ENCODE measurements at regions not wholly inside any gene's neighbourhood (a gene's known extent, or its start where the extent isn't known, plus 50 kb on each side); places are given as distances from the start of the nearest gene placed in this dataset.
"Not testable (repeated sequence)": the region's sequence is repeated elsewhere in the genome, so short reads cannot be mapped to it uniquely, and the experiment has no call there.

DNA sequence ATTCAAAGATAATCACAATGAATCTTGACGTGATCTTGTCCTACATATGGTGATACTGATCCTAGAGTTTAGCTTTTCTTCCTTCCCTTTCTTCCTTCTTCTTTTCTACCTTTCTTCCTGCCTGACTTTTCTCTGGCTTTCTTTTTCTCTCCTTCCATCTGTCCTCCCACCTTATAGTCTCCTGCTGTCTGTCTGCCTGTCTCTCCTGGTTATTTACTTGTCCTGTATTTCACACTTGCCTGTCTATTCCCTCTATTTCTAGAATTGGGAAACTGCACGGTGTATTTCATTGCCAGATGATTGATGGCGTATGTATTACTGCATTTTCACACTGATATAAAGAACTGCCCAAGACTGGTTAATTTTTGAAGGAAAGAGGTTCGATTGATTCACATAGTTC is 718.1 kb upstream of the CDH6 start:
- Histone ChIP-seq H3K27me3 (replicated peaks; ENCODE audit: control insufficient read depth, insufficient read depth, low read length) (no peaks in the 10 kb centered on the region), H3K36me3 (ENCODE audit: control insufficient read depth, insufficient read depth, low read length) (no peaks in the 10 kb centered on the region)
- no peak for TF ChIP-seq CTCF (IDR thresholded peaks at IDR 0.05; ENCODE audit: insufficient read depth, low read length, poor library complexity, severe bottlenecking)

GRCh38 chr5:30469691-30470090 is 723.8 kb upstream of the CDH6 start:
- DNase-seq (ENCODE audit: extremely low read depth, insufficient read length): no peak
- H3K36me3 ChIP-seq (ENCODE audit: control insufficient read depth, insufficient read depth, low read length): no peaks in the 10 kb centered on the region
- TF ChIP-seq CTCF (IDR thresholded peaks at IDR 0.05; ENCODE audit: insufficient read depth, low read length, poor library complexity, severe bottlenecking): no peak
- no peaks in the 10 kb centered on the region for H3K27me3 ChIP-seq (replicated peaks; ENCODE audit: control insufficient read depth, insufficient read depth, low read length)
- no peak overlapping the region for H3K4me3 ChIP-seq (replicated peaks; ENCODE audit: low read depth, low read length)

More for the DNA sequence above, 718.1 kb upstream of the CDH6 start:
- DNase-seq (ENCODE audit: extremely low read depth, insufficient read length): no peak
- no peak overlapping the region for H3K4me3 ChIP-seq (replicated peaks; ENCODE audit: low read depth, low read length)

- TF ChIP-seq CTCF (IDR thresholded peaks at IDR 0.05; ENCODE audit: insufficient read depth, low read length, poor library complexity, severe bottlenecking): no peak
- Histone ChIP-seq H3K4me3 (replicated peaks; ENCODE audit: low read depth, low read length) (no peak overlapping the region), H3K27me3 (replicated peaks; ENCODE audit: control insufficient read depth, insufficient read depth, low read length) (no peaks in the 10 kb centered on the region), H3K36me3 (ENCODE audit: control insufficient read depth, insufficient read depth, low read length) (no peaks in the 10 kb centered on the region)
- no peak for DNase-seq (ENCODE audit: extremely low read depth, insufficient read length)
Observed at GRCh38 chr5:30458681-30459080, 734.8 kb upstream of the CDH6 start.

DNA sequence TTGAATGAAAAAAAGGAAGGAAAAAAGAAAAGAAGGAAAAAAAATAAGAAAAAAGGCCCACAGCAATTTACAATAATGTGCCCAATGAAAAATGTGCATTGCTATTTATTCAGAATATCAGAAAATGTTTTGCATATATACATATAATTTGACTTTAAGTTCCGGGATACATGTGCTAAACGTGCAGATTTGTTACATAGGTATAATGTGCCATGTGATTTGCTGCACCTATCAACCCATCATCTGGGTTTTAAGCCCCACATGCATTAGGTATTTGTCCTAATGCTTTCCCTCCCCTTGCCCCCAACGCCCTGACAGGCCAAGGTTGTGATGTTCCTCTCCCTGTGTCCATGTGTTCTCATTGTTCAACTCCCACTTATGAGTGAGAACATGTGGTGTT is 738.0 kb upstream of the CDH6 start:
- H3K4me3 ChIP-seq (replicated peaks; ENCODE audit: low read depth, low read length); DNase-seq (ENCODE audit: extremely low read depth, insufficient read length); H3K36me3 ChIP-seq (ENCODE audit: control insufficient read depth, insufficient read depth, low read length); H3K27me3 ChIP-seq (replicated peaks; ENCODE audit: control insufficient read depth, insufficient read depth, low read length): not testable (repeated sequence)

DNA sequence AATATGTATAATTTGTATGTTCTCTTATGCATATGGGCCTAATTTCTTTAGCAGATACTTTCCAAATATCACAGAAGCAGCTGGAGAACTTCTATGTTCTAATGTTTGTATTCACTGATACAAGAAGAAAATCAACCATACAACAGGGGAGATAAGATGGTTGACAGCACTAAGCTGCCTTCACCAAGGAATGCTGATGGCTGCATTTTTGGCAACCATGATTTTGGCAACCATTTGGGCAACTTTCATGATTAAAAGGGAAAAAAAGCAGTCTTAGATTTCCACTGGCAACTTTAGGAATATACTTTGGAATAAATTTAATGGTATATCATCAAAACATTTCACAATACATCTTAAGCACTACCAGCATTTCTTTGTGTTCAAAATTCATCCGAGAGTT is 740.3 kb upstream of the CDH6 start:
- DNase-seq (ENCODE audit: extremely low read depth, insufficient read length): no peak
- Histone ChIP-seq H3K4me3 (replicated peaks; ENCODE audit: low read depth, low read length) (no peak overlapping the region), H3K36me3 (ENCODE audit: control insufficient read depth, insufficient read depth, low read length) (no peaks in the 10 kb centered on the region), H3K27me3 (replicated peaks; ENCODE audit: control insufficient read depth, insufficient read depth, low read length) (no peaks in the 10 kb centered on the region)
- no peak for TF ChIP-seq CTCF (IDR thresholded peaks at IDR 0.05; ENCODE audit: insufficient read depth, low read length, poor library complexity, severe bottlenecking)

GRCh38 chr5:30450153-30450552 is 743.3 kb upstream of the CDH6 start:
- TF ChIP-seq CTCF (IDR thresholded peaks at IDR 0.05; ENCODE audit: insufficient read depth, low read length, poor library complexity, severe bottlenecking): no peak
- no peak for DNase-seq (ENCODE audit: extremely low read depth, insufficient read length)
- H3K36me3 ChIP-seq (ENCODE audit: control insufficient read depth, insufficient read depth, low read length): no peaks in the 10 kb centered on the region

More at GRCh38 chr5:30450153-30450552, 743.3 kb upstream of the CDH6 start:
- Histone ChIP-seq H3K27me3 (replicated peaks; ENCODE audit: control insufficient read depth, insufficient read depth, low read length) (no peaks in the 10 kb centered on the region), H3K4me3 (replicated peaks; ENCODE audit: low read depth, low read length) (no peak overlapping the region)

All from GM06990 (cell line).